ENCODE measurements at regions not wholly inside any gene's neighbourhood (a gene's known extent, or its start where the extent isn't known, plus 50 kb on each side); places are given as distances from the start of the nearest gene placed in this dataset.

GRCh38 chr5:167726642-167727041, 564.8 kb upstream of the WWC1 start:
- no peak for DNase-seq

GRCh38 chr5:167730121-167730520, 561.3 kb upstream of the WWC1 start:
- DNase-seq, result no peak

DNA sequence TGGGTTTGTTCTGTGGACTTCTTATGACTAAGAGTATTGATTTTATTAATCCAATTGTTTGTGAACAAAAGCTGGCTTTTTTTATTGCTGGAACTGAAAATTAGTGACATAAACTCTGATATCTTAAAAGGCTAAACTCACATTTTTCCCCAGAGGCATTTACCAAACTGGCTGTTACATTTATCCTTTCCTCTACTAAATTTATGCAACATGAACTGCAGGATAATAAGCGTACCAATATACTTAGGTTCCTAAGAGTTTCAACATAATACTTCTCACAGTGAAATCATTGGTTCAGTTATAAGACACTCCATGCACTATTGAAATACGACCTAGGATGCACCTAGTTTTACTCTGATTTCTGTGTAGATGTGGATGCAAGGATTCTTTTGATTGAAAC, 560.8 kb upstream of the WWC1 start:
- DNase-seq, result no peak

DNA sequence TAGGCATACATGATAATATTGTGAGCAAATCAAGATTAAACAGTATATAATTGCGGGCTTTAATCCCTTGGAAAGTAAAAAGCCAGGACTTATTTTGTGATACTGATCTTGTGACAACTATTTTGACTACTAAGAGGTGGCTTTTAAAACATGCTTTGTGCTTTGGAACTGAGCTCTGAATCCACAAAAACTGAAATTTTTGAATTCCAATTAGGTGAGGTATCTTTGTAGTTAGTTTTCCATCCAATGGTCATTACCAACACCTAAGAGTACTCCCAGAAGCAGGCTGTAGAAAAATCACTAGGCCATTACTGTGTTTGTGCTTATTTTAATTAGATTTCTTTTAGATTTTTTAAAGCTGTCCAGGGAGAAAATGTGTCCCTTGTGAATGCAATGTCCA, 559.5 kb upstream of the WWC1 start:
- DNase-seq, result no peak

- no peak for DNase-seq
Measured at GRCh38 chr5:167732499-167732898, 558.9 kb upstream of the WWC1 start.

- DNase-seq, result no peak
Measured at GRCh38 chr5:167736992-167737391, 554.5 kb upstream of the WWC1 start.

- DNase-seq, result no peak
Measured at GRCh38 chr5:167743695-167744464, 547.6 kb upstream of the WWC1 start.

DNA sequence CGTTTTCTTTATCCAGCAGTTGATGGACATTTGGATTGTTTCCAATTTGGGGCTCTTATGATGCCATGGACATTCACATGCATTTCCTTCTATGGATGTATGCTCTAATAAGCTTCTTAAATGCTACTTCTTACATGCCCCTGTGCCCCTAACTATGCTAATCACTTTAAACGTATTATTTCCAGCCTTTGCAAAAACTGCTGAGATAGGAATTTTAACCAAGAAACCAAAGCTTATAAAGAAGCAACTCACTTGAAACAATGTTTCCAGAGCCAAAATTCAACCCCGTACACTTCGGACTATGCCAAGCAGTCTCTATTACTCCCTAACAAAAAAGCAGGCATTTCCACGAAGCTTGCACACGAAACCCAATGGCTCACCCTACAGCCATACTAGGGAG, 545.6 kb upstream of the WWC1 start:
- DNase-seq, result no peak

DNA sequence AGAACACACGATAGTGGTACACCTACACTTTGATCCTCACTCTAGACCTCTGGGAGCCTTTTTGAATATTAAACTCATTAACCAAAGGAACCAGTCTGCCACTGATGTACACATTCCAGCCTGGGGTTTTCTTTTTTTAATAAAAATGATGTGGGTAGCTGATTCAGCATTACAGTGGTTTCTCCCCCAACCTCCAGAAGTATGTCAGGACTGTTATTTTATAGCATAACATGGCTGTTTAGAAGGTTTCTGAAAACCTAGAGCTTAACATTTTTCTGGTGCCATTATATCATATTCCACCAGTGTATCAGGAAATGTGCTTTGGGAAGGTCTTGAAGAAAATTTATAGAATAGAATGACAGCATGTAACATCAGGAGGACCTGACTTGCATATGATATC, 540.9 kb upstream of the WWC1 start:
- DNase-seq, result no peak

DNA sequence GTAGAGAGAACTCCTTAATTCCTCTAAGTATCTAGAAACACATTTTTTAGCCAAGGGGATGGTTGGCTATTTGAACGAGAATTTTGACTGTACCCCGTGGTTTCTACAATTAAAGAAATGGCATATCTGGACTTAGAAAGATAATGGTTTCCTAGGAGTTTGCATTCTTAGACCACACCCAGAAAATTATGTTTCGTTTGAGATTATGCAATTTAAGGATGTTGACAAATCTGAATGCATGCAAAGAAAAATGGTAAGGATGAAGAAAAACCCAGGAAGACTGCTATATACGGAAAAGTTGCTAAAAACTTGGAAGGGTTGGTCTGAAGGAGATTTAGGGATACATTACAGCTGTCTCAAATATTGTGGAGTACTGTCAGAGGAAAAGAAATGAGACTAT, 538.5 kb upstream of the WWC1 start:
- no peak for DNase-seq

DNA sequence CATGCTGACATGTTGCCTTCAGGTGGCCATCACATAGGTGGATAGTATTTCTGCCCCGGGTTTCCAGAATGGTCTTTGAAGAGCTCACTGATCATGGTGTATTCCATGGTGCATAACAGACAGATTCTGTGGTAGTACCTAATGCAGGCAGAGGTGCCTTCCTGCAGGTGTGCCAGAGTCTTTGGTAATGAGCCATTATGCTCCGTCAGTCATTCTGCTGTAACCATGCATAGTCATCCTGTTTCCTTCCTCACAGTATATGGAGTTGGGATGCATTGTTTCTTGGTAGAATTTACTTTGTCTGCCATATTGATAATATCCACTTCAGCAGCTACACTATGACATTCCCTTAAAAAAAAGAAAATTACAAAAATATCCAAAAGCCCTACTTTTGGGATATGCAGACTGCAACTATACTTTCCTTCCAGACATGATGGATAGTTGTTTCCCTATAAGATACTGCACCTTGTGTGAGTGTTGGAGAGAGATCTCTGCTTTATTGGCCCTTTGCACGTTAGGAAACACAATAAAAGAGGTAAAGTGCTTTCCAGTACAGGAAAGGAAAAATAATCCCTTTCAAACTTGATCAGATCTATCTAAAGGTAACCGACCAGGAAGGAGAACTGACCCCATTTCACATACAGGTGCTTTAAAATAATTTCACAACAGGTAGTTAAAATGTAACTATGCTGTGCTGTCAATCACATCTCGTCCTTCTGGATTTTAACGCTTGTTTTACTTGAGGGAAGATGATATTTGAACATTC, 537.5 kb upstream of the WWC1 start:
- no peak for DNase-seq

DNA sequence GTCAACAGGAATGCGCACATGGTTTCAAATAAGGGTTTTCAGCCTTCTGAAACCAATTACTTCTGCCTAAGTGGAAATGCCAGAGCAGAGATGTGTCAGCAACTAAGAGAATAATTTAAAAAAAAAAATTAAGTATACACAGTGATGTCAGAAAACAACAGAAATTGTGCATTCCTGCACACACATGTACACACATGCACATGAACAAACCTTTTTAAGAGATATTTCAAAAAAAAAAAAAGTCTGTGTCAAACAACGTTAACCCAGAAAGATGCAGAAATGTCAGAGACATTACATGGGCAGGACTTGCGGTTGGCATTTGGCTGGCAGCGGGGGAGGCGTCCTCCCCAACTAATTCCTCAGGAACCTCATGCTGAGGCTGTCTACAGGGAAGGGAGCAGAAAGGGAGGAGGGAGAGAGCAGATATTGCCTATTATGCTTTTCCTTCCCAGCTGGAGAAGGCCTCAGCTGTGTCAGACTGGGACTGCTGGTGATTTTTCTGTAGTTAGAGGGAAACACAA, 536.9 kb upstream of the WWC1 start:
- no peak for DNase-seq

DNA sequence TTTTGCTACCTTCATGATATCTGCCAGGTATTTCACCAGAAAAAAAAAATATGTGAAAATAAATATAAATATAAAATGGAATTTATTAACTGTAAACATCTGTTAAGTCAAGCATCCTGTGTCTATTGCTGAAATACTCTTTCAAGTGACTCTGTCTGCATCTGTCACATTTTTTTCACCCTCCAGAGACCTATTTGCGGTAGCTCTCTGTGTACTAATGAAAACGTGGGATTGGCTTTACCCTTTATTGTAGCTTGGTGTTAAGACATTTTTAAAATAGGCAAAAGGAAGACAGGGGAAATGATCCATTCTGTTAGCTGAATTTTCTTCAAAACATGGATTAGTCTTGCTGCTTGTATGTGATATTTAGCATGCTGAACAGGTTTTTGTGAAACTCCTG, 536.0 kb upstream of the WWC1 start:
- no peak for DNase-seq

DNA sequence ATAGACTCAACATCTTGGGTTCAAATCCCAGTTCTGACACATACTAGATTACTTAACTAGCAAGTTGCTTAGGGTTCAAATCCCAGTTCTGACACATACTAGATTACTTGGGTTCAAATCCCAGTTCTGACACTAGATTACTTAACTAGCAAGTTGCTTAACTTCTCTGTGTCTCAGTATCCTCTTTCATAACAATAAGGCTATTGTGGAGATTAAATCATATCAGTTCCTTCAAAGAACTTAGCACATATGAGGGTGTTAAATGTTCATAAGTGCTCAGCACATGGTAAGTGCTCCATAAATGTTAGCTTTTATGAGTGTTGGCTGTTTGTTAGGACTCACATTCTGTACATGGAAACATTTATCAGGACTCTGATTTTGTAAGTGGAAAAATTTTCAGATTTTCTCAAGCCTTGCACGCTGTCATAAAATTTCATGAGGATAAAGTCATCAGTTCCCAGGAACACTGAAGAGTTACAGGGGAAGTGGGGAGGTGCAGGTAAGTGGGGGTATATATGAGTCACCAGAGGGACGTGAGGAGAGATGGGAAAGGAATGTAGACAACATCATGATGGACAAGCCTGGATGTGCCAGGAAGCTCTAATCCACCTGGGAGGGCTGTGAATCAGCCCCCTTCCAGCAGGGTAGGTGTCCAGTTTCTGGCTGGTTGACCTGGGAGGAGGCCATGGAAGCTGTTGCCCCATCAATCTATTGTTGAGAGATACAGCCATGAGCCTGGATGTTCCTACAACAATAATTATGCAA, 532.2 kb upstream of the WWC1 start:
- no peak for DNase-seq

DNA sequence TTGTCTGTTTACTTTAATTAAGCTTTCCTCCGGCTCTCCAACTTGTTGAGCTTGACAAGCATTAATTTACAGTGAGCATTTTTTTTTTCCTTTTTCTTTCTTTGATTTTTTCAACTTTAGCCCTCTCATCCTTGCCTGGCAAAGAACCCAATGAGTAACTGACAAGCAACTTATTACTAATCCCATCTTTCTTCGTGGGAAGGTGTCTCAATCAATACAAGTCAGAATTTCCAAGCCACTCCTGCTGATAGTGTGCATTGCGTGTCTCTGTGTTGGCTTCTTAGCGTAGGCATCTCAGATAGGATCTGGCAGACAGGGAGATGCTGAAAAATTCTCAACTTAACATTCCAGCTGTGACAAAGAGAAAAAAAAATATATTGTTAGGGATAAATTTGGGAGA, 527.7 kb upstream of the WWC1 start:
- DNase-seq, result no peak

DNA sequence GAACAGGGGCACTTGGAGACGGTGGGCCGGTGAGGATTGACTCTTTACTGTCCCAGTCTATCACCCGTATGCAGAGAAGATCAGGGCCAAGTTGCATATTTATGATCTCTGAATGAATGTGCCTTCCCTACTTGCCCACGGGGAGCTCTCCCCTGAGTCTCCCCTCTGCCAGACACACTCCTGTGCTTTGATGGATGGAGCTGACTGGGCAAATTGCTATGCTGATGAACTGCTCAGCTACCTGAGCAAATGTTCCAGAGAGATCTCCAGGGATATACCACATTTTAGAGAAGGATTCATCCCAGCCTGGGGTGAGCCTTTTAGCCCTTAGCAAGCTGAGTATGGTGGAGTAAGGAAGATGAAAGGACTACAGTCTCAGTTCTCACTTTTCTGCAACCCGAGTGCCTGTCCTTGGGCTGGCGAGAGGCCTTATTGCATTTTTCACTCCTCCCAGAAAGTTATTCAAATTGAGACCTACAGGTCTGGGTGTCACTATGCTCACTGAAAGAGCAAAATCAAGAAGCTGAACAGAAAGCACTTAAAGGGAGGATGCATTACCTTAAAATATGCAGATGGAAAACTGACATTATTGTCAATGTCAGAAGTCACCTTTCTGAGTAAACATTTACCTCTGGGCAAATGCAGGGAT, 526.7 kb upstream of the WWC1 start:
- DNase-seq, result no peak

DNA sequence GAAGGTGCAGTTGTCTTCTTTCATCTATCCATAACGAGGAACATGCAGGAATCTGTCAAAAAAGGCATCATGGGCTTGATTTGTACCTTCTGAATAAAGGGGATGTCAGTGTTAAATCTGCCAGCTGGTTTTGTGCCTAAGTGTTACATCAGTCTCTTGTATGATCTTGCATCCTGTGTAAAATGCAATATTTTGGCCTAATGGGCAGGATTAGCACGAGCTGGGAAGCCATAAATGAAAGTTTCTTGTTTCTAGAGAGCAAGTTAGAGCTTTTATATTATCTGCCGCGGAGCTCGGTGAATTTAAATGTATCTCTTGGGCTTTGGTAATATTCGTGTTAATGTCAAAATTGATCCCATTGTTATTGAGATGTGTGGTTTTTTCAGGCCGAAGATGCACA, 526.1 kb upstream of the WWC1 start:
- no peak for DNase-seq

GRCh38 chr5:167766957-167767356, 524.5 kb upstream of the WWC1 start:
- DNase-seq, result no peak

DNA sequence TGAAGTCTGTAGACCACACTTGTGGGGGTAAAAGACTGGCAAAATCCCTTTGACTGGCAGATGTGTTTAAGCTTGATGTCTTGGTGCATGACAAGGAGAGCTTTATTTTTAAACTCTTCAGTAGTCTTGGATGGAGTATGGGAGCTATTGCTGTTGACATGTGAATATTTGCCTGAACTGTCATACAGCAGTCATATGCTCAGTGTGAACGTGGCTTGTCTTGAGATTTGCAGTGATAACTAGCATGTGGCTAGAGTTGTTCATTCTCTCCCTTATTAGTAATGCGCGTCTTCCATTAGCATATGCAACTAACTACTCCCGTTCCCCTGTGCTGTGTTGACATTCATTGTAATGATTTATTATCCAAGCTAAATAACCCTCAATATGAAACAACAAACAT, 523.6 kb upstream of the WWC1 start:
- no peak for DNase-seq

DNA sequence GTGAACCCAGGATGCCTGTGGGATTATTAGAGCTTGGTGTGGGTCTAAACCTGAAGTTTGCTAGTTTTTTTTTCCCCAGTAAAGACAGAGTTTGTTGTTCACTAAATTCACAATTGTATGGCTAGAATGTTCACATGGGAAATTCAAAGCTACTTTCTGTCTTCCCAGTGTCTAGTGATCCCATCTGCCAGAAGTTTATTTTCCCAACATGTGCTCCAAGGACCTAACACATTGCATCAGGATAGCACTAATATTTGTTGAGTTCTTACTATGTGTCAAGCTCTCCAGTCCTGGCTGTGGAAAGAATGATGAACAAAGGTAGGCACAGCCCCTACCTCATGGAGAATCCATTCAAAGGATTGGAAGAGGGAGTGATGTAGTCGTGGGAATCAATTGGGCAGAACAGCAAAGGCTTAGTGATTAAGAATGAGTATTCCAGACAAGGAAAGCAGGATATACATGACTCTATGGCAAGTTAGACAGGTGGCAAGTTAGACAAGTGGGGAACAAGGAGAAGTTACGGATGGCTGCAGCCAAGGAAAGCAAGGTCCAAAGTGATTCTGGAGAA, 521.5 kb upstream of the WWC1 start:
- no peak for DNase-seq

GRCh38 chr5:167770461-167770860, 521.0 kb upstream of the WWC1 start:
- DNase-seq, result no peak

GRCh38 chr5:167771571-167771970, 519.9 kb upstream of the WWC1 start:
- no peak for DNase-seq
